ENCODE measurements at regions not wholly inside any gene's neighbourhood (a gene's known extent, or its start where the extent isn't known, plus 50 kb on each side); places are given as distances from the start of the nearest gene placed in this dataset.

DNA sequence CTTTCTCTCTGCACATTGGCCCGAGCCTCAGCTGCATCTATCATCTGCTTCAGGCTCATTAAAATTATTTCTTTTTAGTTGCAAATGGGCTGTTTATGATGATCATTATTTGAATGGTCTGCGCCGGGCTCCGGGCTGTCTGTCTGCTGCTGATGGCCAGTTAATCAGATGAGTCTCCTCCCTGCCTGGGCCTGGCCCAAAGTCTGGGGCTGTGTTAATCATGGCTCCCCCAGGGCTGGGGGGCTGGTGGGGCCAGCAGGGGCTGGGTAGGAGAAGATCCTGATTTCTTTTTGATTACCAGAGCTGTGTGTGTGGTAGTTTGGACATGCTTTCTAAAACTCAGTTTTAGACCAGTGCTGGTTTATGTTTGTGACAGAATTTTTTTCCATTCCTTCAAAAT, 159.1 kb downstream of the PHETA1 start:
- TF ChIP-seq, protein P1, sequence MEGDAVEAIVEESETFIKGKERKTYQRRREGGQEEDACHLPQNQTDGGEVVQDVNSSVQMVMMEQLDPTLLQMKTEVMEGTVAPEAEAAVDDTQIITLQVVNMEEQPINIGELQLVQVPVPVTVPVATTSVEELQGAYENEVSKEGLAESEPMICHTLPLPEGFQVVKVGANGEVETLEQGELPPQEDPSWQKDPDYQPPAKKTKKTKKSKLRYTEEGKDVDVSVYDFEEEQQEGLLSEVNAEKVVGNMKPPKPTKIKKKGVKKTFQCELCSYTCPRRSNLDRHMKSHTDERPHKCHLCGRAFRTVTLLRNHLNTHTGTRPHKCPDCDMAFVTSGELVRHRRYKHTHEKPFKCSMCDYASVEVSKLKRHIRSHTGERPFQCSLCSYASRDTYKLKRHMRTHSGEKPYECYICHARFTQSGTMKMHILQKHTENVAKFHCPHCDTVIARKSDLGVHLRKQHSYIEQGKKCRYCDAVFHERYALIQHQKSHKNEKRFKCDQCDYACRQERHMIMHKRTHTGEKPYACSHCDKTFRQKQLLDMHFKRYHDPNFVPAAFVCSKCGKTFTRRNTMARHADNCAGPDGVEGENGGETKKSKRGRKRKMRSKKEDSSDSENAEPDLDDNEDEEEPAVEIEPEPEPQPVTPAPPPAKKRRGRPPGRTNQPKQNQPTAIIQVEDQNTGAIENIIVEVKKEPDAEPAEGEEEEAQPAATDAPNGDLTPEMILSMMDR (IDR thresholded peaks at IDR 0.05; ENCODE audit: low read depth, low read length), result no peak
- no peak for TF ChIP-seq EZH2phosphoT487 (IDR thresholded peaks at IDR 0.05; ENCODE audit: low read depth)

All from OCI-LY3 (cell line).